Activated naive CD8-positive, alpha-beta T cell treated with anti-CD3 and anti-CD28 coated beads, Interleukin-2, amount 50 U/mL, for 16 hours (primary cell): ENCODE measurements at regions not wholly inside any gene's neighbourhood (a gene's known extent, or its start where the extent isn't known, plus 50 kb on each side); places are given as distances from the start of the nearest gene placed in this dataset.
"Not testable (repeated sequence)": the region's sequence is repeated elsewhere in the genome, so short reads cannot be mapped to it uniquely, and the experiment has no call there.

ENCODE experiments used
- DNase-seq: peaks from one replicate; pipeline ENCODE4 v3.0.0-alpha.2; 2020; ENCODE audit warnings: low read depth, low spot score

DNA sequence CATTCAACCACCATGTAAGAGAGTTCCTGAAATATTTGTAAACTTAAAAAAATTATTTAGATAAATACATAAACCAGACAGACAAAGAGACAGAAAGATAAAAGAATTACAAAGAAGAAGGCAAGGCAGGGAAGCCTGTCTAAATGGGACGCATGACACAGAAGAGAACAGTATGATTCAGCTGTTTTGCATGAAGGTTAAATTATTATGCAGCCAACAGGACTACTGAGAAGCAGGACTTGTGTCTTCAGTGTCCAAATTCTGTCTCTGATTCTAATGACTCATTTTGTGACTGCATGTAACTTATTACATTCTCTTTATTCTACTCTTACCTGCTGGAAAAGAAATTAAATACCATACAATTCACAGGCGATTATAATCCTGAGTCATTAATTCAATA is 340.4 kb upstream of the KCNMB2 start:
- no peak for DNase-seq

DNA sequence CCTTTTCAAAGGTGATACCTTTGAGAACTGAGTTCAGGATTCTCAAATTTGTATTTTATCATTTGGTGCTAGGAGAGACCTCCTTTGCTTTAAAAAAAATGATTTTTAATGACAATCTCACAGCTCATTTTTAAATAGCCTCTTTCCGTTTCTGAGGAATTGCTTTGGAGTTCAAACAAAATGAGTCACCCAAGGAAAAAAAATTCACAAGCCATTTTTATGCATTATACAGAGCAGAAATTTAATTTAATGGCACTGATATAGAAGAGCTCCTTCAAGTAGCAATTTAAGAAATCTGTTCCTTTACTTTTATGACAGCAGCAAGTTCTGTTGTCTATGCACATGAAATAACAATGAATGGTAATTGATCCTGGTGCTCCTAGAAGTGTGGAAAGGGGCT is 337.9 kb upstream of the KCNMB2 start:
- DNase-seq, result no peak

DNA sequence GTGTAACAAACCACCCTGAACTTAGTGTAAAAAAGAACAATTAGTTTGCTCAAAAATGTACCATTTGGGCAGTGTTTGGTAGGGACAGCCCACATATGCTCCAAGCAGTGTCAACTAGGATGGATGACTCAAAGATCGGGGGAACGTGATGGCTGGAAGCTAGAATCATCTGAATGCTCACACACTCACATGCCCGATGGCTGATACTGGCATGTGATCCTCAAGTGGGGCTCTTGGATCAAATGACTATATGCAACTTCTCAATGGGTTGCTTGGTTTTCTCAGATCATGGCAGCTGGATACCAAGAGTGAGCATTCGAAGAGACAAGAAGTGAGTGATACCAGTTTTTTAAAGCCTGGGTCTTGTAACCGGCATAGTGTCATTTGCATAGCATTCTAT is 335.9 kb upstream of the KCNMB2 start:
- DNase-seq, result no peak

DNA sequence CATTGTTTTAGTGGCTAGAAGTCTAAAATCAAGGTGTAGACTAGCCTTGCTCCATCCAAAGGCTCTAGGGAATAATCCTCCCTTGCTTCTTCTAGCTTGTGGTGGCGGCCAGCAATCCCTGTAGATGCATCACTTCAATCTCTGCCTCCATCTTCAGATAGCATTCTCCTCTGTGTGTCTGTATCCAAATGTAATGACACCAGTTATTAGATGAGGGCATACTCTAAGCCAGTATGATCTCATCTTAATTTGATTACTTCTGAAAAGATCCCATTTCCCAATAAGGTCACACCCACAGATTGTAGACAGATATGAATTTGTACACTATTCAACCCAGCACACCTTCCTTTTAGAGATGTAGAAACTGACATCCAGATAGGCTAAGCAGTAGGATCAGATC is 334.5 kb upstream of the KCNMB2 start:
- no peak for DNase-seq

DNA sequence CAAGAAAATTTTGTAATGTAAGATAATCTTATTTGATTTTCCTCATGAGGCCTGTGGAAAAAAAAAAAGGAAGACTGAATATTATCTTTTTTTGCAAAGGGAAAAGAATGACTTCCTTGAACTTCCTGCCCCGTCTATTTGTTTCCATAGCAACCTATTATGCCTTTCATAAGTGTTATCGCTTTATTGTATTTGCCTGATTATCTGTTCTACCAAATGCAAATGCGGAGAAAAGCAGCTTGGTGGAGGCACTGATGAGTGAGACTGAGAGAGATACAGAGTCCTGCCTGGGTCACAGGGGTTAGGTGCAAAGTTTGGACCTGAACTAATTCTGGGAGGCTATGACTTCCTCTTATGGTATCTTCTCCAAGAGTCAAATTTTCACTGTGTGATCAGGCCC is 334.0 kb upstream of the KCNMB2 start:
- DNase-seq, result no peak

DNA sequence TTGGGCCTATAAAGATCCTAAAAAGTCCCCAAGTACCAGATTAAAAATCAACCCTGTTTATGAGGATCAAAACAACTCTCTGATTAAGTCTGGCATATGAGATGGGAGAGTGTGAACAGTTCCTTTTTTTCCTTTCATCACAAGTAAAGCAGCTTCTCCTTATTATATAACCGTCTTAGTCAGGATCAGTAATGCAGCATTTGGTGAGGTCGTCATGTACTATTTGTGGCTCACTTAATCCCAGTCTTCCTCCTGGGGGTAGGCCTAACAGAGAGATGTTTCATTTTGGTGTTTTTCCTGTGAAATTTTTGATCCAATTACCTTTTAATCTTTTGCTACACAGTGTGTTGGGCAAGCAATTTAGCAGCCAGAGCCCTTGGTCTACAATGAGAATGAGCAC is 333.1 kb upstream of the KCNMB2 start:
- DNase-seq, result no peak

DNA sequence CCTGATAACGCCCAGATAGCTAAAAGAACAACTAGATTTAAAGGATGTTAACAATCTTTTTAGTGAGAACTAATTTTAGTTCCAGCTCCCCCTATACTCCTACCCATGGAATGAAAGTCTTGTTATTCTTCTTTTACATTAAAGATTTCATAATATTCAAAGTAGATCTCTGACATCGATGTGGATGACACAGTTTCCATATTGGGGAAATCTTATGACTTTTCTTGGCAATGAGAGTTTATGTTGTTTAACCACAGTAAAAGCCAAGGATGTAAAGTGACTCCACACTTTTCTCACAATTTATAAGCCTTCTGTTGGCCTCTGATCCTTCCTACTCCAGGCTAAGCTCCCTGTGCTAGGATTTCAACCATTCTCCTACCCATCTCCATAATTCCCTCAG is 332.6 kb upstream of the KCNMB2 start:
- no peak for DNase-seq

DNA sequence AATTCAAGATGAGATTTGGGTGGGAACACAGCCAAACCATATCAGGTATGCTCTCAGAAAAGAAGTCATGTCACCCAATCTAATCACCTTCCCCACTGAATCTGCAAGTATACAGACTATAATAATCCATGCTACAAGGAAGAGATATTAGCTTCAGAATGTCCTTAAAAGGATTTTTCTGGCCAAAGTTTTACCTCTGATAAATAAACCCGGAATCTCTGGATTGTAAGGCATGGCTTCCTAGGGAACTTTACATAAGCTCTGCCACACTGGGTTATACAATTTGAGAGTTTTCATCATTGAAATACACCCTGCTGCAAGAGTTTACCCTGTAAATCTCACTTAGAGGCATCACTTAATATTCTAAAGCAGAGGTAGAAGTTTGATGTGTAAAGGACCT is 330.5 kb upstream of the KCNMB2 start:
- no peak for DNase-seq

DNA sequence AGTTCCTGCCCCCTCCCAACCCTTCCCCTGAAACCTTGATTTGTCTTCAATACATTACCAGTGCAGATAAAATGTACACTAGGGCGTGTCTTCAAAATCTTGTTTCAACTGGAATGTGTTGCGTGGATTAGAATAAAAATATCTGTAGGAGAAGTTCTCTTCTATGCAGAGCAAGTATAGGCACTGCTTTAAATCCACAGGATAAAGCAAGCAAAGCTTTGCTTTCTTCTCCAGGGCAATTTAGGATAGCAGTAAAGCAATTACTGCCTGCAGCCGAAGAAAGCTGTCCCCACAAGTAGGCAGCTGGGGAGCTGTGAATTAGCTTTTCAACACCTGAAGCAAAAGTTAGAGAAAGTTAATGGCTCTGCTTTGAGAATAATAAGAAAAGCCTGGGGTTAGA is 329.7 kb upstream of the KCNMB2 start:
- no peak for DNase-seq

DNA sequence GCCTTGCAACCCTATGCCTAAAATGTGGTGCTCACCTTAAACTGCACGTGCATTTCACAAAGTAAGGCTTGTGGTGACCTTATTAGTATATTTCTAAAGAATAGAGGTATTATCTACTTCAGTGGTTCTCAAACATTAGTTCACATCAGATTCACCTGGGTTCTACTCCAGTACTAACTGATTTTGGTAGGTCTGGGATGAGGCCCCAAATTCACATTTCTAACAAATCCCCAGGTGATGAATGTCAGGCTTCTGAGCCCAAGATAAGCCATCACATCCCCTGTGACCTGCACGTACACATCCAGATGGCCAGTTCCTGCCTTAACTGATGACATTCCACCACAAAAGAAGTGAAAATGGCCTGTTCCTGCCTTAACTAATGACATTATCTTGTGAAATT is 329.1 kb upstream of the KCNMB2 start:
- not testable (repeated sequence) for DNase-seq

DNA sequence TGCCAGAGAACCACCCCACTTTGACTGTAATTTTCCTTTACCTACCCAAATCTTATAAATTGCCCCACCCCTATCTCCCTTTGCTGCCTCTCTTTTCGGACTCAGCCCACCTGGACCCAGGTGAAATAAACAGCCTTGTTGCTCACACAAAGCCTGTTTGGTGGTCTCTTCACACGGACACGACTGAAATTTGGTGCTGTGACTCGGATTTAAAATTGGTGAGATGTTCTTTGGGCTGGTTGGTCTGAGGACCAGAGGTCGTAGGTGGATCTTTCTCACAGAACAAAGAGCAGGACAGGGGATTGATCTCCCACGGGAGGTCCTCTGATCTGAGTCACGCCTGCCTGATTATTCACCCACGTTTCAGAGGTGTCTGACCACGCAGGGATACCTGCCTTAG is 328.6 kb upstream of the KCNMB2 start:
- DNase-seq, result not testable (repeated sequence)

DNA sequence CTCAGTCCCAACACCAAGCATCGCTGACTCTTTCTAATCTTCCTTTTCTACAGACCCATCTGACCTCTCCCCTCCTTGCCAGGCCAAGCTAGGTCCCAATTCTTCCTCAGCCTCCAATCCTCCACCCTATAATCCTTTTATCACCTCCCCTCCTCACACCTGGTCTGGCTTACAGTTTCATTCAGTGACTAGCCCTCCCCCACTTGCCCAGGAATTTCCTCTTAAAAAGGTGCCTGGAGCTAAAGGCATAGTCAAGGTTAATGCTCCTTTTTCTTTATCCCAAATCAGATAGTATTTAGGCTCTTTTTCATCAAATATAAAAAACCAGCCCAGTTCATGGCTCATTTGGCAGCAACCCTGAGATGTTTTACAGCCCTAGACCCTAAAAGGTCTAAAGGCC is 327.1 kb upstream of the KCNMB2 start:
- DNase-seq, result not testable (repeated sequence)

DNA sequence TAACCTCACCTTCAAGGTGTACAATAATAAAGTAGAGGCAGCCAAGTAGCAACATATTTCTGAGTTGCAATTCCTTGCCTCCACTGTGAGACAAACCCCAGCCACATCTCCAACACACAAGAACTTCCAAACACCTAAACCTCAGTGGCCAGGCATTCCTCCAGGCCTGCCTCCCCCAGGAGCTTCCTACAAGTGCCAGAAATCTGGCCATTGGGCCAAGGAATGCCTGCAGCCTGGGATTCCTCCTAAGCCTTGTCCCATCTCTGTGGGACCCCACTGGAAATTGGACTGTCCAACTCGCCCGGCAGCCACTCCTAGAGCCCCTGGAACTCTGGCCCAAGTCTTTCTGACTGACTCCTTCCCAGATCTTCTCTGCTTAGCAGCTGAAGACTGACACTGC is 326.6 kb upstream of the KCNMB2 start:
- DNase-seq, result not testable (repeated sequence)

DNA sequence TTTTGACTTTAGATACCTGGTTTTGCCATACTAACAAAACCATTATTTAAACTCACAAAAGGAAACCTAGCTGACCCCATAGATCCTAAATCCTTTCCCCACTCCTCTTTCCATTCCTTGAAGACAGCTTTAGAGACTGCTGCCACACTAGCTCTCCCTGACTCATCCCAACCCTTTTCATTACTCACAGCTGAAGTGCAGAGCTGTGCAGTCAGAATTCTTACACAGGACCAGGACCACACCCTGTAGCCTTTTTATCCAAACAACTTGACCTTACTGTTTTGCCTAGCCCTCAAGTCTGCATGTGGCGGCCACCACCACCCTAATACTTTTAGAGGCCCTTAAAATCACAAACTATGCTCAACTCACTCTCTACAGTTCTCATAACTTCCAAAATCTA is 325.1 kb upstream of the KCNMB2 start:
- not testable (repeated sequence) for DNase-seq

DNA sequence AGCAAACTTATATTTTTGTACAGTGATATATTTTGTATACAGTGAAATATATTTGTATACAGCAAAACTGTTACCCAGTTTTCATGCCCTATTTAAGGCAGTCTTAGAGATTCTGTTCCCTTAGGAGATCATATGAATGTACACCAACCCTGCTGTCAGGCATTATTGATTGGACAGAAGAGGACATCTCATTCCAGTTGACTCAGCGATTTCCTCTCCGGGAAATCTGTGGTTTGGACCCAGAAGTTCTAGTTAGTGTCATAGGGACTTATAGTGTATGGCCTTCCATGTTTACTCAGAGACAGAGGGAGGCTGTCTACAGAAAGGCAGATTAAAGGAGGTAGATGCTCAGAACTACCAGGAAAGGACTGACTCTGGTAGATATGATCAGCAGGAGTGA is 318.8 kb upstream of the KCNMB2 start:
- no peak for DNase-seq

DNA sequence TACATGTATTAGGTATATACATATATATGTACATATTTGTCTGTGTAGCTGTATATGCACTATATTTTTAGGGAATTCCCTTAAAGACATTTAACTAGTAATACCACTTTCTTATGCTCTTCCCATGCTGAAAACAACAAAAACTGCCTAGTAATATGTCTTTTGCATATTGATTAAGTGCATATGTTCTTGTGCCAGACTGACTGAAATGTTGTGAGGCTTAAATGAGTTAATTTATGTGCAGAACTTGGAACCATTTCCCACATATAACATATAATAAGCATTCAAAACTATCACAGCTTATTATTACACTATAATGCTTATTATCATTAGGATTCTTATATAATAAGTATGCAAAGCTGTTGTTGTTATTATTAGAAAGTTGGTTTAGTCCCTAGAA is 318.0 kb upstream of the KCNMB2 start:
- no peak for DNase-seq

DNA sequence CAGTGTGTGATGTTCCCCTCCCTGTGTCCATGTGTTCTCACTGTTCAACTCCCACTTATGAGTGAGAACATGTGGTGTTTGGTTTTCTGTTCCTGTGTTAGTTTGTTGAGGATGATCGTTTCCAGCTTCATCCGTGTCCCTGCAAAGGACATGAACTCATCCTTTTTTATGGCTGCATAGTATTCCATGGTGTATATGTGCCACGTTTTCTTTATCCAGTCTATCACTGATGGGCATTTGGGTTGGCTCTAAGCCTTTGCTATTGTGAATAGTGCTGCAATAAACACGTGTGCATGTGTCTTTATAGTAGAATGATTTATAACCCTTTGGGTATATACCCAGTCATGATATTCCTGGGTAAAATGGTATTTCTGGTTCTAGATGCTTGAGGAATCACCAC is 316.6 kb upstream of the KCNMB2 start:
- DNase-seq, result not testable (repeated sequence)

DNA sequence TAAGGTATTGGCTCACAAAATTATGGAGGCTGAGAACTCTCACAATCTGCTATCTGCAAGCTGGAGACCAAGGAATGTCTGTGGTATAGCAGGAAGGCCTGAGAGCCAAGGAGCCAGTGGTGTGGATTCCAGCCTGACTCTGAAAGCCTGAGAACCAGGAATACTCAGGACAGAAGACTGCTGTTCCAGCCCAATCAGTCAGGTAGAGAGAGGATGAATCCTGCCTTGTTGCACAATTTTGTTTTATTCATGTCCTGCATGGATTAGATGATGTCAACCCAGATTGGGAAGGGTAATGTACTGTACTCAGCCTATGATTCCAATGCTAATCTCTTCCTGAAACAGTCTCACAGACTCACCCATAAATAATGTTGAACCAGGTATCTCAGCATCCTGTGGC is 312.4 kb upstream of the KCNMB2 start:
- no peak for DNase-seq

DNA sequence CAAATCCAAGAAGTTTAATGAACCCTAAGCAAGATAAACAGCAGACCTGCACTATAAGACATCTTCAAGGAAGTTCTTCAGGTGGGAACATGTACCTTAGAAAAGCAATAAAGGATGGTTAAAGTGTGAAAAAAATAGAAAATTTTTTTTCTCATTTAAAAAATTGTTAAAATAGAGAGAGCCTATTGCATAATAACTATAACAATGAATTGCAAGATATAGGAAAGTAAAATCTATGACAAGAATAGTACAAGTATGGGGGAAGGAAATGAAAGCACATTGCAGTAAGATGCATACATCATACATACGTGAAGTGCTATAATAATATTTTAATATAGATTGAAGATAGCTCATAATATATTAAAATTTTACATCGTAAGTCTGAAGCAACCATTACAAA is 310.1 kb upstream of the KCNMB2 start:
- DNase-seq, result no peak

DNA sequence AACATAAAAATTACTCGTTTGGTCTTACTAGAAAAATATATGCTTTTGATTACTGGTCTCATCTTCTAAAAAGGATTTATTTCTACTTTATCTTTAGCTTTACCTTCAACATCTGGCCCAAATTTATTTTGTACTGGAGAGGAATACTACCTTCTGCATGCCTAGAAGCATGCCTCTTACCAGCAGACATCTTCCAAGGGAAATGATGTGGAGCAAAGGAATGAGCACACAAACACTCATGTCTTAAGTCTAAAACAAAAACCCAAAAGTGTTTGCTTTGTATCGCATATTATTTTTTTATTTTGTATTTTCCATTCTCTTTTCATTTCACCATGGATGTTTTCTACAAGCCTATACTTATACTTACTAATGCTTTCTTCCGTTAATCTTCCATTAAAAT is 304.6 kb upstream of the KCNMB2 start:
- DNase-seq, result no peak

DNA sequence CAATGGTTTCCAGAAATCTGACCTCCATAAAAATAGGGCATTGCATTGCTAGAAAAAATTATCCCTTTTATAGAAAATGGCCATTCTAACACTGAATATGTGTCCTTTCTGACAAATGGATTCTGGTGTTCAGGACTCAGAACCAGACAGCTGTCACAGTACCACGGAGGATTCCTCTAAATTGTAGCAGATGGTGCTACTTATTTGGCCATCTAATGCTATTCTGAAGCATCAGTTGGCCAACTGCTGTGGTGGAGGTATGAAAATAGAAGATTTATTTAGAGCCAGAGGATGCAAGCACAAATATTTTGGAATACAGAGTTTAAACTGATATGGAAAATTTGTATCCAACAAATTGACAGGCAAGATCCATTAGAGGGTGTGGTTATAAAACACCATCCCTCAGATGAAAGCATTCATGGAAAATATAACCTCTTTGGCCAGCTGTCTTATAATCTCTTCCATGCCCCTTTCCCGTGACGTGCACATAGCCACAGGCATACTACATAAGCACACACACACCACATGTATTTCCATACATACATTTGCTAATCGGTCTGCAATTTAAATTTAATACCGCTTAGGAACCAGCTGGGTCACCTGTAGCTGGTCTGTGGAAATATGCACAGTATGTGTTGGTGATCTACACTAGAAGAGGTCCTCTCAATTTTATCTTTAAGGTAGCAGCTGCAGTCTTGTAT is 302.7 kb upstream of the KCNMB2 start:
- DNase-seq, result no peak

DNA sequence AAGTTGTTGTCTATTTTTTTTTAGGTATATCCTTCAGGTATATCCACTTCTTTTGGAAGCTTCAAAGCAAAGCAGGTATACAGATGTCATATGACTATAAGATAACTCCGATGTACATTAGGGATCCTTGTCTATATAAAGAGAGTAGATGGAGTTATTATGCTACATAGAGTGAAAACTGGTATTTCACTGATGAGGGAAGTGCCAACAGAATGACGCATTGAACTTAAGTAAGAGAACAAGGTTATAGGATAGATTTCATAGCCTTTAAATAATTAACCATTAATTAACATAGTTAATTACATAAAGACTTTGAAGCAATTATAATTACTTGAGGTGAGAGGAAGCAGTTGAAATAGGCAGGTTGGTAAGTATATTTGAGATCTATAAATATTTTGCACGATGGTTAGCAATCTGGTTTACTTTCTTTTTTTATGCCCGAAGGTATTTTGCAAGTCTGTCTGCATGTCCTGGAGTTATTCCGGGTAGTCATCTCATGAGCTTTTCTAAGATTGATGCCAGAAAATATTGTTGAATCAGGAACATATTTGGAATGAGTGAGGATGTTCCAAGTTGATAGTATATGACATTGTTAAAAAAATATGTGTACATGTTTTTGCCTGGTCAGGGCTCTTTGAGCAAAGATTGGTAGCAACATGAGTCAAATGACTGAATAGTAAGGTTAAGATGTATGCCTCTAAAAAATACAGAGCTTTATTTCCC is 299.5 kb upstream of the KCNMB2 start:
- no peak for DNase-seq

DNA sequence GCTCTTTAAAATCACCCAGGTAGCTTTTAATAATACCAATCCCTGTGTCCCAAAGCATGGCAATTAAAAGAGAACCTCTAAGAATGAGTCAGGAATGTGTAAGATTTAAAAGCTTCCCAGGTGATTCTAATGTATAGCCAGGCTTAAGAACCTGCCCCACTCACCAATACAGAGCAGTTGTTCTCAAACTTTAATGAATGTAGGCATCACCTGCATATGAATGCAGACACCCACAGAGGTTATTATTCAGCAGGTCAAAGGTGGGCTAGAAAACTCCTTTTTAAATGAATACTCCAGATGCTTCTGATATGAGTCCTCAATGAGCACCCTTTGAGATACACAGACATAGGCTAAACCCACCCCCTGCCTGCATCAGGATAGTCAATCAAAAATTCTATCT is 298.1 kb upstream of the KCNMB2 start:
- DNase-seq, result no peak
